GM12865 (cell line): ENCODE measurements at regions not wholly inside any gene's neighbourhood (a gene's known extent, or its start where the extent isn't known, plus 50 kb on each side); places are given as distances from the start of the nearest gene placed in this dataset.

Source experiments
- DNase-seq: peaks from one replicate; pipeline ENCODE4 v3.0.0; 2010; ENCODE audit warnings: low read depth
- H3K4me3 ChIP-seq: 2 replicates; pipeline ENCODE4 v1.5.1; 2011; ENCODE audit warnings: mild to moderate bottlenecking, low read depth, low read length, control low read depth
- CTCF ChIP-seq: IDR thresholded peaks from 2 replicates; pipeline ENCODE4 v1.5.1; 2011; ENCODE audit warnings: low read length, control low read depth, low read depth, inconsistent platforms; ENCODE audit not compliant: insufficient read depth; ENCODE audit errors: missing control alignments

GRCh38 chr4:156101571-156101970 lies 147.9 kb upstream of the CTSO start:
- no peak for TF ChIP-seq CTCF
- no peak overlapping the region for H3K4me3 ChIP-seq
- no peak for DNase-seq

GRCh38 chr4:156100651-156101050 lies 147.0 kb upstream of the CTSO start:
- TF ChIP-seq CTCF: no peak
- H3K4me3 ChIP-seq: no peak overlapping the region
- DNase-seq: no peak

GRCh38 chr4:156098805-156099204 lies 145.1 kb upstream of the CTSO start:
- no peak for DNase-seq
- no peak overlapping the region for H3K4me3 ChIP-seq
- no peak for TF ChIP-seq CTCF

DNA sequence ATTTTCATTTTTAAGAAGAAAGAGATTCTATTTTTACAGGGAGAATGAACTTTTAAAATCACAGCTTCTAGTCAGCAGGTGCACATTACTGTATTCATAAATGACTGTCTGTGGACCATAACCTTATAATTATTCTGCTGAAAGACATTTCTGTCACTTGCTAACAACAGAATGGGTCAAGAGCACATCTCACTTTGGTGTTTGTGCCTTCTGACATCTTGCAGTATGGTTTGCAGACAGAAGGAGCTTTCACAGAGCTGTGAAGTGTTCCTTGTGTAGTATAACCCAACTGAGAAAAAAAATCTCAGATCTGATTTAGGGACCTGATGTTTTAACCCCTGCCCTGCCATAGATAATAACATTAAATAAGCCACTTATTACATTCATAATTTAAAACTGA lies 131.4 kb upstream of the CTSO start:
- no peak overlapping the region for H3K4me3 ChIP-seq
- DNase-seq: no peak
- no peak for TF ChIP-seq CTCF

- DNase-seq: no peak
- no peak overlapping the region for H3K4me3 ChIP-seq
- no peak for TF ChIP-seq CTCF
Observed at GRCh38 chr4:156084373-156084772, 130.7 kb upstream of the CTSO start.

GRCh38 chr4:156073976-156074375 lies 120.3 kb upstream of the CTSO start:
- TF ChIP-seq CTCF: no peak
- no peak overlapping the region for H3K4me3 ChIP-seq
- DNase-seq: no peak

DNA sequence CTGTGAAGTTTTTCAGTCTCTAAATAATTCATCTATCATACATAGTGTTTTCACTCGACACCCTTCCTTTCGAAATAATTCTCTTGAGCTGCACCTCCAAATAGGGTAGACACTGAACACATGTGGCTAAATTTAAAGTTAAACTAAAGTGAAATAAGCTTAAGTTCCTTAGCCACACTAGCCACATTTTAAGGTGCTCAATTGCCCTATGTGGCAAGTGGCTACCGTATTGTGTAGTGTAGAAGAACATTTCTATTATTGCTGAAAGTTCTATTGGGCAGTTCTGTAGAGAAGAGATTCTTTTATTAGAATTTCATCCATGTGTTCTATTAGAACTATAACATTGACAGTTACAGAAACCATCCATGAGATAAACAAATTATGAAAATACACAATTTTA lies 107.0 kb upstream of the CTSO start:
- no peak for TF ChIP-seq CTCF

More for the DNA sequence above, 107.0 kb upstream of the CTSO start:
- no peak for DNase-seq
- no peak overlapping the region for H3K4me3 ChIP-seq
